IMR-90 (cell line): ENCODE measurements at regions not wholly inside any gene's neighbourhood (a gene's known extent, or its start where the extent isn't known, plus 50 kb on each side); places are given as distances from the start of the nearest gene placed in this dataset.

Experiments used
- ATAC-seq: fragments of 200-7000 bp; cut with Tn5 transposase; 2 replicates; pipeline ENCODE4 v1.9.1; 2020; ENCODE audit warnings: low read depth, mild to moderate bottlenecking, moderate library complexity
- BruUV-seq: library from RNA; stranded (reverse); fragments of 400-500 nt; replicated peaks from 2 replicates; lab custom pipeline; 2021; lab: Mats Ljungman, UMichigan
- CTCF ChIA-PET: fragments of 300-600 bp; formaldehyde crosslinking; extraction: SDS; loops from one replicate; lab custom pipeline; 2021; ENCODE audit warnings: antibody characterized with exemption; lab: Yijun Ruan, JAX
- POLR2A ChIA-PET: fragments of 300-600 bp; sonication (Branson Sonifier 250); formaldehyde crosslinking; loops from one replicate; lab custom pipeline; 2022; ENCODE audit warnings: antibody characterized with exemption; ENCODE audit not compliant: unreplicated experiment; lab: Charles Lee
- DNase-seq: peaks from one replicate; pipeline ENCODE4 v3.0.0; 2013
- H2AFZ ChIP-seq: replicated peaks from 2 replicates; pipeline ENCODE3; 2013; ENCODE audit warnings: low read length, mild to moderate bottlenecking; ENCODE audit not compliant: poor library complexity
- H2AK5ac ChIP-seq: 2 replicates; pipeline ENCODE4 v1.6.1; 2013; ENCODE audit warnings: low read depth, low read length, inconsistent platforms
- H2AK9ac ChIP-seq: replicated peaks from 2 replicates; pipeline ENCODE3; 2013; ENCODE audit warnings: mild to moderate bottlenecking, low read depth, low read length, moderate library complexity; ENCODE audit not compliant: poor library complexity
- H2BK120ac ChIP-seq: 2 replicates; pipeline ENCODE4 v1.6.1; 2013; ENCODE audit warnings: low read depth, low read length, inconsistent platforms
- H2BK15ac ChIP-seq: 3 replicates; pipeline ENCODE4 v1.6.1; 2013; ENCODE audit warnings: low read depth, low read length, inconsistent platforms
- H2BK20ac ChIP-seq: 2 replicates; pipeline ENCODE4 v1.6.1; 2013; ENCODE audit warnings: low read depth, mild to moderate bottlenecking, inconsistent platforms, low read length, moderate library complexity
- H2BK5ac ChIP-seq: 2 replicates; pipeline ENCODE4 v1.6.1; 2013; ENCODE audit warnings: mild to moderate bottlenecking, low read depth, low read length, inconsistent platforms; ENCODE audit not compliant: poor library complexity, severe bottlenecking
- H3K14ac ChIP-seq: replicated peaks from 2 replicates; pipeline ENCODE4 v1.6.1; 2013; ENCODE audit warnings: low read depth, low read length, inconsistent platforms
- H3K18ac ChIP-seq: 2 replicates; pipeline ENCODE4 v1.6.1; 2013; ENCODE audit warnings: low read depth, low read length, control low read depth
- H3K23ac ChIP-seq: 2 replicates; pipeline ENCODE4 v1.6.1; 2013; ENCODE audit warnings: low read depth, low read length, inconsistent platforms
- H3K27ac ChIP-seq: 2 replicates; pipeline ENCODE4 v1.5.1; 2013; ENCODE audit warnings: mild to moderate bottlenecking, control low read depth, low read length; ENCODE audit not compliant: insufficient read depth
- H3K27me3 ChIP-seq: 2 replicates; pipeline ENCODE4 v1.6.1; 2013; ENCODE audit warnings: low read length; ENCODE audit not compliant: control insufficient read depth, insufficient read depth
- H3K36me3 ChIP-seq: 2 replicates; pipeline ENCODE4 v1.6.1; 2013; ENCODE audit warnings: low read length, mixed read lengths; ENCODE audit not compliant: control insufficient read depth, insufficient read depth
- H3K4ac ChIP-seq: 2 replicates; pipeline ENCODE4 v1.6.1; 2013; ENCODE audit warnings: low read depth, low read length, inconsistent platforms
- H3K4me1 ChIP-seq: 2 replicates; pipeline ENCODE4 v1.6.1; 2013; ENCODE audit warnings: low read length, mixed read lengths; ENCODE audit not compliant: control insufficient read depth, insufficient read depth
- H3K4me2 ChIP-seq: 2 replicates; pipeline ENCODE4 v1.6.1; 2013; ENCODE audit warnings: low read depth, mild to moderate bottlenecking, control low read depth, low read length, moderate library complexity
- H3K4me3 ChIP-seq: 2 replicates; pipeline ENCODE4 v1.5.1; 2013; ENCODE audit warnings: low read depth, mild to moderate bottlenecking, control low read depth, low read length, moderate library complexity; ENCODE audit not compliant: insufficient read depth
- H3K56ac ChIP-seq: 2 replicates; pipeline ENCODE4 v1.6.1; 2013; ENCODE audit warnings: low read length, inconsistent platforms; ENCODE audit not compliant: insufficient read depth; ENCODE audit errors: extremely low read depth
- H3K79me1 ChIP-seq, 2 experiments: 2 replicates each; pipeline ENCODE4 v1.6.1; 2013; ENCODE audit warnings: low read length in 2 of 2, inconsistent platforms in 1 of 2, low read depth in 1 of 2
- H3K9ac ChIP-seq: 2 replicates; pipeline ENCODE4 v1.6.1; 2013; ENCODE audit warnings: low read depth, low read length, control low read depth
- H3K9me1 ChIP-seq: 2 replicates; pipeline ENCODE4 v1.6.1; 2013; ENCODE audit warnings: low read length, inconsistent platforms; ENCODE audit not compliant: insufficient read depth
- H3K9me3 ChIP-seq: 2 replicates; pipeline ENCODE4 v1.6.1; 2013; ENCODE audit warnings: low read length; ENCODE audit not compliant: control insufficient read depth, insufficient read depth
- H4K20me1 ChIP-seq: 2 replicates; pipeline ENCODE4 v1.6.1; 2013; ENCODE audit warnings: low read length, inconsistent platforms; ENCODE audit not compliant: insufficient read depth
- H4K5ac ChIP-seq: 2 replicates; pipeline ENCODE4 v1.6.1; 2013; ENCODE audit warnings: mild to moderate bottlenecking, low read depth, low read length, control low read depth
- H4K8ac ChIP-seq, 2 experiments: 2 replicates each; pipeline ENCODE4 v1.6.1; 2013; ENCODE audit warnings: low read depth in 2 of 2, low read length in 2 of 2, control low read depth in 1 of 2, inconsistent platforms in 1 of 2
- H4K91ac ChIP-seq: 2 replicates; pipeline ENCODE4 v1.6.1; 2013; ENCODE audit warnings: low read depth, low read length, inconsistent platforms; ENCODE audit not compliant: insufficient read depth
- CHD1 ChIP-seq: IDR thresholded peaks from 2 replicates; pipeline ENCODE4 v1.6.1; 2012; ENCODE audit warnings: low read depth, low read length, improper control_type of control experiment
- MAZ ChIP-seq: IDR thresholded peaks from 2 replicates; pipeline ENCODE4 v1.6.1; 2012; ENCODE audit warnings: low read depth, mild to moderate bottlenecking, low read length, improper control_type of control experiment, moderate library complexity, borderline replicate concordance
- MXI1 ChIP-seq: IDR thresholded peaks from 2 replicates; pipeline ENCODE4 v1.6.1; 2012; ENCODE audit warnings: low read depth, mild to moderate bottlenecking, low read length, moderate library complexity, borderline replicate concordance
- POLR2A ChIP-seq: IDR thresholded peaks from 2 replicates; pipeline ENCODE4 v1.6.1; 2012; ENCODE audit warnings: mild to moderate bottlenecking, low read depth, low read length
- RCOR1 ChIP-seq: IDR thresholded peaks from 2 replicates; pipeline ENCODE4 v1.6.1; 2012; ENCODE audit warnings: mild to moderate bottlenecking, low read length, improper control_type of control experiment; ENCODE audit not compliant: insufficient replicate concordance
- WGBS, 2 experiments: methylation state at CpG; one replicate each; pipeline versions ENCODE4 v1.1.5 to v1.1.7; 2013; ENCODE audit warnings: missing lambda C conversion rate in 2 of 2; ENCODE audit not compliant: insufficient read length in 1 of 2; ENCODE audit errors: extremely low coverage in 2 of 2; 5-methylcytosine and 5-hydroxymethylcytosine counted together
- dilution Hi-C: fragments of 300-500 bp; cut with HindIII; formaldehyde crosslinking; loops from one replicate; pipeline ENCODE4 v1.14.3; 2018; ENCODE audit warnings: low sequenced_read_pairs; ENCODE audit not compliant: unreplicated experiment
- in situ Hi-C: fragments of 300-500 bp; cut with MboI; formaldehyde crosslinking; loops from 3 replicates; pipeline ENCODE4 v1.14.3; 2019; ENCODE audit warnings: low sequenced_read_pairs, inconsistent platforms, mixed read lengths
- intact Hi-C: fragments of 100-400 bp; cut with micrococcal nuclease; formaldehyde crosslinking; loops from 2 replicates; pipeline ENCODE4 v1.10.0; 2022

- Histone ChIP-seq H3K79me1 (no peaks in the 10 kb centered on the region), H4K5ac (no peak overlapping the region), H2BK120ac (no peak overlapping the region), H3K4me1 (no peaks in the 10 kb centered on the region), H4K20me1 (no peaks in the 10 kb centered on the region), H3K14ac (no peak overlapping the region), H2AK5ac (no peak overlapping the region), H3K9ac (no peak overlapping the region), H3K18ac (no peak overlapping the region), H2AK9ac (no peak overlapping the region), H3K9me3 (no peaks in the 10 kb centered on the region), H2BK5ac (no peak overlapping the region), H3K4me2 (no peak overlapping the region), H2BK20ac (no peak overlapping the region), H2AFZ (no peak overlapping the region), H2BK15ac (no peak overlapping the region), H3K4ac (no peak overlapping the region), H4K91ac (no peak overlapping the region), H3K36me3 (no peaks in the 10 kb centered on the region), H3K4me3 (no peak overlapping the region), H3K27me3 (peaks cover 5% of the 10 kb centered on the region; the same call in 1 of the 2 replicates), H3K9me1 (no peaks in the 10 kb centered on the region), H3K27ac (no peak overlapping the region), H4K8ac (no peak overlapping the region), H3K23ac (no peak overlapping the region), H3K56ac (no peak overlapping the region)
- no peak for TF ChIP-seq MAZ
- no peak for TF ChIP-seq CHD1
- no peak for TF ChIP-seq RCOR1
- TF ChIP-seq MXI1: no peak
- TF ChIP-seq POLR2A: no peak
- no peak for DNase-seq
- no TSS peak for BruUV-seq
- CTCF ChIA-PET: no interaction called here
- in situ Hi-C loops (no loop called here), intact Hi-C loops (no loop called here), dilution Hi-C loops (no loop called here)
- POLR2A ChIA-PET: no interaction called here
- 80% methylated on average over 1 of the region's 2 CpGs; no CpG with 5 or more reads in 1 of the 2 experiments for WGBS, 2 experiments
- no peak for ATAC-seq
These were observed 203.6 kb upstream of the DAB2 start for GRCh38 chr5:39628348-39628747.
